ENCODE measurements at regions not wholly inside any gene's neighbourhood (a gene's known extent, or its start where the extent isn't known, plus 50 kb on each side); places are given as distances from the start of the nearest gene placed in this dataset.

GRCh38 chr7:9017286-9017685, 583.9 kb downstream of the NXPH1 start:
- no TSS peak for BruUV-seq (replicated peaks)
- H2AK9ac ChIP-seq (replicated peaks; ENCODE audit: low read depth, low read length, poor library complexity) = no peak overlapping the region
- POLR2A ChIA-PET (ENCODE audit: unreplicated experiment) = no interaction called here
- no peak overlapping the region for H3K4me3 ChIP-seq (ENCODE audit: insufficient read depth, low read depth, low read length)
- peaks cover 8% of the 10 kb centered on the region for H3K9me3 ChIP-seq (ENCODE audit: control insufficient read depth, insufficient read depth, low read length)
- H3K4ac ChIP-seq (ENCODE audit: low read depth, low read length) = no peak overlapping the region
- no peak overlapping the region for H2BK20ac ChIP-seq (ENCODE audit: low read depth, low read length)
- H3K4me2 ChIP-seq (ENCODE audit: low read depth, low read length) = no peak overlapping the region
- no peak overlapping the region for H4K91ac ChIP-seq (ENCODE audit: insufficient read depth, low read depth, low read length)
- no peak overlapping the region for H3K9ac ChIP-seq (ENCODE audit: low read depth, low read length)
- no peak overlapping the region for H2BK120ac ChIP-seq (ENCODE audit: low read depth, low read length)
- H2AK5ac ChIP-seq (ENCODE audit: low read depth, low read length) = no peak overlapping the region
- CTCF ChIA-PET = no interaction called here
- no peak overlapping the region for H4K5ac ChIP-seq (ENCODE audit: low read depth, low read length)
- H3K27me3 ChIP-seq (ENCODE audit: control insufficient read depth, insufficient read depth, low read length) = no peaks in the 10 kb centered on the region
- H3K14ac ChIP-seq (replicated peaks; ENCODE audit: low read depth, low read length) = no peak overlapping the region
- no peak overlapping the region for H3K56ac ChIP-seq (ENCODE audit: extremely low read depth, insufficient read depth, low read length)
- no peak for TF ChIP-seq CTCF (conservative IDR thresholded peaks at IDR 0.05; ENCODE audit: low read depth, low read length)
- in situ Hi-C loops (cut with MboI; ENCODE audit: low sequenced_read_pairs) (no loop called here), dilution Hi-C loops (cut with HindIII; ENCODE audit: low sequenced_read_pairs, unreplicated experiment) (no loop called here), intact Hi-C loops (cut with micrococcal nuclease) (no loop called here)
- H4K20me1 ChIP-seq (ENCODE audit: insufficient read depth, low read length) = no peaks in the 10 kb centered on the region
- no peaks in the 10 kb centered on the region for H3K4me1 ChIP-seq (ENCODE audit: control insufficient read depth, insufficient read depth, low read length)
- H3K79me1 ChIP-seq (ENCODE audit: low read depth in 1 of 2, low read length in 2 of 2) = no peaks in the 10 kb centered on the region
- 80% methylated on average over 1 of the region's 7 CpGs; no CpG with 5 or more reads in 1 of the 2 experiments for WGBS, 2 experiments (ENCODE audit: extremely low coverage in 2 of 2, insufficient read length in 1 of 2)
- no peak overlapping the region for H3K18ac ChIP-seq (ENCODE audit: low read depth, low read length)
- H4K8ac ChIP-seq (ENCODE audit: low read depth in 2 of 2, low read length in 2 of 2) = no peak overlapping the region
- DNase-seq = no peak
- H3K9me1 ChIP-seq (ENCODE audit: insufficient read depth, low read length) = no peaks in the 10 kb centered on the region
- ATAC-seq (ENCODE audit: low read depth) = no peak
- no peak overlapping the region for H2AFZ ChIP-seq (replicated peaks; ENCODE audit: low read length, poor library complexity)
- no peak overlapping the region for H3K23ac ChIP-seq (ENCODE audit: low read depth, low read length)
- no peak overlapping the region for H2BK5ac ChIP-seq (ENCODE audit: low read depth, low read length, poor library complexity, severe bottlenecking)
- no peak overlapping the region for H3K27ac ChIP-seq (ENCODE audit: insufficient read depth, low read length)
- H2BK15ac ChIP-seq (ENCODE audit: low read depth, low read length) = no peak overlapping the region
- H3K36me3 ChIP-seq (ENCODE audit: control insufficient read depth, insufficient read depth, low read length) = no peaks in the 10 kb centered on the region

All from IMR-90 (cell line).